Mucosa of descending colon (tissue), 3 donors: ENCODE measurements at regions not wholly inside any gene's neighbourhood (a gene's known extent, or its start where the extent isn't known, plus 50 kb on each side); places are given as distances from the start of the nearest gene placed in this dataset.

ENCODE experiments used
- ATAC-seq: fragments of 200-7000 bp; cut with Tn5 transposase; one replicate; pipeline ENCODE4 v1.9.1; 2020; ENCODE audit warnings: mild to moderate bottlenecking, moderate library complexity
- DNase-seq, 3 donors: peaks; one replicate each; pipeline ENCODE4 v3.0.0-alpha.2; 2020
- H3K36me3 ChIP-seq: fragments of 200-600 bp; one replicate; pipeline ENCODE4 v1.8.0; 2021; ENCODE audit warnings: low read depth, mild to moderate bottlenecking
- H3K4me1 ChIP-seq: fragments of 200-600 bp; one replicate; pipeline ENCODE4 v1.8.0; 2021; ENCODE audit warnings: low read depth, mild to moderate bottlenecking
- H3K4me3 ChIP-seq: fragments of 200-600 bp; one replicate; pipeline ENCODE4 v1.8.0; 2021; ENCODE audit warnings: mild to moderate bottlenecking
- H3K9me3 ChIP-seq: fragments of 200-600 bp; one replicate; pipeline ENCODE4 v1.8.0; 2021; ENCODE audit warnings: mild to moderate bottlenecking
- CTCF ChIP-seq: fragments of 200-600 bp; IDR thresholded peaks from one replicate; pipeline ENCODE4 v1.8.0; 2022; ENCODE audit warnings: antibody characterized with exemption, mild to moderate bottlenecking
- intact Hi-C, 2 donors: fragments of 100-400 bp; cut with DNase I in 1 of 2; cut with micrococcal nuclease in 1 of 2; formaldehyde crosslinking; loops; one replicate each; pipeline versions ENCODE4 v1.11.0 to v1.11.1; 2022; cut with DNase I, micrococcal nuclease
- donor health status: DM: no; HTN: no; CAD: no; lungs with moderate emphysema.
- donor health status: DM: no; HTN: no; CAD: no.
- donor health status: DM: no; HTN: yes; CAD: no.

GRCh38 chr13:85725433-85725832 lies 73.8 kb downstream of the SLITRK6 start:
- H3K4me3 ChIP-seq, result no peak overlapping the region
- H3K36me3 ChIP-seq, result no peaks in the 10 kb centered on the region
- no peaks in the 10 kb centered on the region for H3K9me3 ChIP-seq
- ATAC-seq (no peak), DNase-seq (no peak)
- intact Hi-C loops, result no loop called here
- TF ChIP-seq CTCF, result no peak
- peaks cover 5% of the 10 kb centered on the region for H3K4me1 ChIP-seq

GRCh38 chr13:85724546-85725432 lies 74.4 kb downstream of the SLITRK6 start:
- Histone ChIP-seq H3K36me3 (no peaks in the 10 kb centered on the region), H3K9me3 (no peaks in the 10 kb centered on the region), H3K4me3 (no peak overlapping the region), H3K4me1 (peaks cover 5% of the 10 kb centered on the region)
- DNase-seq (peak in 2 of 3 donors; percentile 19 to 31), ATAC-seq (peak; percentile 75)
- intact Hi-C loops, result no loop called here
- TF ChIP-seq CTCF, result no peak

- DNase-seq (no peak), ATAC-seq (no peak)
- H3K4me3 ChIP-seq, result no peak overlapping the region
- H3K4me1 ChIP-seq, result no peaks in the 10 kb centered on the region
- no peak for TF ChIP-seq CTCF
- intact Hi-C loops, result no loop called here
- H3K9me3 ChIP-seq, result no peaks in the 10 kb centered on the region
- no peaks in the 10 kb centered on the region for H3K36me3 ChIP-seq
Observed at GRCh38 chr13:85719749-85720148, 79.5 kb downstream of the SLITRK6 start.

GRCh38 chr13:85717921-85718320 lies 81.3 kb downstream of the SLITRK6 start:
- H3K36me3 ChIP-seq, result no peaks in the 10 kb centered on the region
- ATAC-seq (no peak), DNase-seq (no peak)
- intact Hi-C loops, result no loop called here
- TF ChIP-seq CTCF, result no peak
- no peaks in the 10 kb centered on the region for H3K4me1 ChIP-seq
- no peaks in the 10 kb centered on the region for H3K9me3 ChIP-seq
- H3K4me3 ChIP-seq, result no peak overlapping the region

- intact Hi-C loops, result no loop called here
- Histone ChIP-seq H3K9me3 (no peaks in the 10 kb centered on the region), H3K36me3 (no peaks in the 10 kb centered on the region), H3K4me1 (no peaks in the 10 kb centered on the region), H3K4me3 (no peak overlapping the region)
- no peak for DNase-seq
- no peak for TF ChIP-seq CTCF
- ATAC-seq, result no peak
Observed at GRCh38 chr13:85710545-85710944, 88.7 kb downstream of the SLITRK6 start.
